Neural cell (in vitro differentiated cells): ENCODE measurements at regions not wholly inside any gene's neighbourhood (a gene's known extent, or its start where the extent isn't known, plus 50 kb on each side); places are given as distances from the start of the nearest gene placed in this dataset.

Experiments used
- H2AFZ ChIP-seq: fragments of 200-600, 300-800 bp; sonication (generic), shearing (Covaris generic); 2 replicates; pipeline ENCODE4 v1.6.0; 2014; ENCODE audit warnings: low read depth, mild to moderate bottlenecking, antibody characterized with exemption, low read length, moderate library complexity
- H3F3A ChIP-seq: fragments of 200-600 bp; shearing (Covaris generic); 2 replicates; pipeline ENCODE4 v1.6.1; 2016; ENCODE audit warnings: mild to moderate bottlenecking, moderate library complexity, mixed read lengths, antibody characterized with exemption, low read length; ENCODE audit not compliant: insufficient read depth, poor library complexity, severe bottlenecking
- H3K27ac ChIP-seq: fragments of 200-600, 300-800 bp; sonication (generic), shearing (Covaris generic); 2 replicates; pipeline ENCODE4 v1.5.1; 2014; ENCODE audit warnings: mild to moderate bottlenecking, low read length, moderate library complexity
- H3K27me3 ChIP-seq: fragments of 300-800, 200-600 bp; sonication (generic), shearing (Covaris generic); 2 replicates; pipeline ENCODE4 v1.6.0; 2014; ENCODE audit warnings: mild to moderate bottlenecking, low read depth, low read length, moderate library complexity; ENCODE audit not compliant: insufficient read depth
- H3K36me3 ChIP-seq: fragments of 300-800, 200-600 bp; sonication (generic), shearing (Covaris generic); 2 replicates; pipeline ENCODE4 v1.5.1; 2014; ENCODE audit warnings: mild to moderate bottlenecking, antibody characterized with exemption, low read length, moderate library complexity; ENCODE audit not compliant: insufficient read depth
- H3K4me2 ChIP-seq: fragments of 300-800, 200-600 bp; sonication (generic), shearing (Covaris generic); 2 replicates; pipeline ENCODE4 v1.6.0; 2014; ENCODE audit warnings: mild to moderate bottlenecking, low read length
- H3K4me3 ChIP-seq: fragments of 300-800, 200-600 bp; sonication (generic), shearing (Covaris generic); 2 replicates; pipeline ENCODE4 v1.5.1; 2014; ENCODE audit warnings: mild to moderate bottlenecking, low read length, moderate library complexity
- H3K79me2 ChIP-seq: fragments of 200-600 bp; shearing (Covaris generic); replicated peaks from 2 replicates; pipeline ENCODE4 v1.6.0; 2014; ENCODE audit warnings: mild to moderate bottlenecking, low read length, moderate library complexity; ENCODE audit not compliant: insufficient read depth
- H3K9ac ChIP-seq: fragments of 300-800, 200-600 bp; sonication (generic), shearing (Covaris generic); 2 replicates; pipeline ENCODE4 v1.6.1; 2016; ENCODE audit warnings: mild to moderate bottlenecking, low read length, mixed read lengths
- H3K9me2 ChIP-seq: fragments of 200-600 bp; shearing (Covaris generic); 2 replicates; pipeline ENCODE4 v1.6.1; 2016; ENCODE audit warnings: mild to moderate bottlenecking, low read length, mixed read lengths; ENCODE audit not compliant: insufficient read depth
- H3K9me3 ChIP-seq: fragments of 200-600, 300-800 bp; sonication (generic), shearing (Covaris generic); 2 replicates; pipeline ENCODE4 v1.6.1; 2016; ENCODE audit warnings: mild to moderate bottlenecking, mixed run types, low read length, moderate library complexity, mixed read lengths
- H4K20me1 ChIP-seq: fragments of 200-600 bp; shearing (Covaris generic); 2 replicates; pipeline ENCODE4 v1.6.1; 2016; ENCODE audit warnings: mild to moderate bottlenecking, mixed run types; ENCODE audit not compliant: insufficient read depth
- EP300 ChIP-seq: fragments of 450-650 bp; conservative IDR thresholded peaks from 2 replicates; pipeline ENCODE4 v1.6.1; 2014; ENCODE audit warnings: antibody characterized with exemption, mild to moderate bottlenecking, moderate library complexity; ENCODE audit not compliant: poor library complexity, severe bottlenecking
- EZH2 ChIP-seq: fragments of 200-600, 300-800 bp; shearing (Covaris generic), sonication (generic); IDR thresholded peaks from 2 replicates; pipeline ENCODE4 v1.6.1; 2014; ENCODE audit warnings: antibody characterized with exemption, low read length, borderline replicate concordance, mild to moderate bottlenecking; ENCODE audit not compliant: insufficient read depth, poor library complexity, severe bottlenecking
- MXI1 ChIP-seq: fragments of 450-650 bp; conservative IDR thresholded peaks from 2 replicates; pipeline ENCODE4 v1.6.1; 2014; ENCODE audit warnings: antibody characterized with exemption, mild to moderate bottlenecking; ENCODE audit not compliant: poor library complexity, severe bottlenecking
- POLR2AphosphoS5 ChIP-seq: IDR thresholded peaks from 2 replicates; pipeline ENCODE4 v1.6.1; 2012
- RAD21 ChIP-seq: fragments of 450-650 bp; conservative IDR thresholded peaks from 2 replicates; pipeline ENCODE4 v1.6.1; 2014; ENCODE audit warnings: antibody characterized with exemption, mild to moderate bottlenecking, moderate library complexity
- SMC3 ChIP-seq: fragments of 450-650 bp; conservative IDR thresholded peaks from 2 replicates; pipeline ENCODE4 v1.6.1; 2014; ENCODE audit warnings: antibody characterized with exemption, mild to moderate bottlenecking, moderate library complexity; ENCODE audit not compliant: poor library complexity
- TAF1 ChIP-seq: IDR thresholded peaks from 2 replicates; pipeline ENCODE4 v1.6.1; 2012; ENCODE audit warnings: low read depth
- TF ChIP-seq, protein P1 (sequence below): fragments of 450-650 bp; IDR thresholded peaks from 2 replicates; pipeline ENCODE4 v1.5.1; 2014; ENCODE audit warnings: antibody characterized with exemption, mild to moderate bottlenecking, moderate library complexity; ENCODE audit not compliant: poor library complexity, severe bottlenecking
- TF ChIP-seq, protein P2 (sequence below): IDR thresholded peaks from 2 replicates; pipeline ENCODE4 v1.6.1; 2012; ENCODE audit warnings: borderline replicate concordance

- H3K27ac ChIP-seq = no peak overlapping the region
- H3K9ac ChIP-seq = no peak overlapping the region
Observed at GRCh38 chr20:59491884-59492283, 112.5 kb upstream of the PHACTR3 start.

DNA sequence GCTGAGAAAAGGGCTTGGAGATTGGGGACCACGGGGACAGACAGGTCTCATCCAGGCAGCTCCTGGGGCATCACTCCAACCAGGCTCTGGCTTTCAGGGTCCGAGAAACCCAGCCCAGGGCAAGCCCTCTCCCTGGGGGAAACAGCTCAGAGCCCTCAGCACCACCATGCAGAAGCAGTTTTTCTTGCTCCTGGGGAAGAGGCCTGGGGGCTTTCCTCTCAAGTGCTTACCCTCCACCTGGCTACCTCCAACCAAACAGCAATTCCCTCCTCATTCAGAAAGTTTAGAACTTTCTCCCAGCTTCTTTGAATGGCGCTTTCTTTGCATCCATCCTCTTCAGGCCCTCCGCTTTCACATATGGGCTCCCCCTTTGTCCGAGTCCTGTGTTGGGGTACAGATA lies 110.4 kb upstream of the PHACTR3 start:
- Histone ChIP-seq H3K27ac (no peak overlapping the region), H3K36me3 (no peaks in the 10 kb centered on the region), H3K9ac (no peak overlapping the region), H3K9me2 (no peaks in the 10 kb centered on the region), H3K79me2 (no peaks in the 10 kb centered on the region), H3F3A (no peaks in the 10 kb centered on the region), H3K27me3 (no peaks in the 10 kb centered on the region), H3K9me3 (no peaks in the 10 kb centered on the region), H3K4me3 (no peak overlapping the region), H3K4me2 (no peak overlapping the region), H2AFZ (no peak overlapping the region), H4K20me1 (no peaks in the 10 kb centered on the region)
- TF ChIP-seq, protein P1, sequence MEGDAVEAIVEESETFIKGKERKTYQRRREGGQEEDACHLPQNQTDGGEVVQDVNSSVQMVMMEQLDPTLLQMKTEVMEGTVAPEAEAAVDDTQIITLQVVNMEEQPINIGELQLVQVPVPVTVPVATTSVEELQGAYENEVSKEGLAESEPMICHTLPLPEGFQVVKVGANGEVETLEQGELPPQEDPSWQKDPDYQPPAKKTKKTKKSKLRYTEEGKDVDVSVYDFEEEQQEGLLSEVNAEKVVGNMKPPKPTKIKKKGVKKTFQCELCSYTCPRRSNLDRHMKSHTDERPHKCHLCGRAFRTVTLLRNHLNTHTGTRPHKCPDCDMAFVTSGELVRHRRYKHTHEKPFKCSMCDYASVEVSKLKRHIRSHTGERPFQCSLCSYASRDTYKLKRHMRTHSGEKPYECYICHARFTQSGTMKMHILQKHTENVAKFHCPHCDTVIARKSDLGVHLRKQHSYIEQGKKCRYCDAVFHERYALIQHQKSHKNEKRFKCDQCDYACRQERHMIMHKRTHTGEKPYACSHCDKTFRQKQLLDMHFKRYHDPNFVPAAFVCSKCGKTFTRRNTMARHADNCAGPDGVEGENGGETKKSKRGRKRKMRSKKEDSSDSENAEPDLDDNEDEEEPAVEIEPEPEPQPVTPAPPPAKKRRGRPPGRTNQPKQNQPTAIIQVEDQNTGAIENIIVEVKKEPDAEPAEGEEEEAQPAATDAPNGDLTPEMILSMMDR = no peak
- TF ChIP-seq, protein P2, sequence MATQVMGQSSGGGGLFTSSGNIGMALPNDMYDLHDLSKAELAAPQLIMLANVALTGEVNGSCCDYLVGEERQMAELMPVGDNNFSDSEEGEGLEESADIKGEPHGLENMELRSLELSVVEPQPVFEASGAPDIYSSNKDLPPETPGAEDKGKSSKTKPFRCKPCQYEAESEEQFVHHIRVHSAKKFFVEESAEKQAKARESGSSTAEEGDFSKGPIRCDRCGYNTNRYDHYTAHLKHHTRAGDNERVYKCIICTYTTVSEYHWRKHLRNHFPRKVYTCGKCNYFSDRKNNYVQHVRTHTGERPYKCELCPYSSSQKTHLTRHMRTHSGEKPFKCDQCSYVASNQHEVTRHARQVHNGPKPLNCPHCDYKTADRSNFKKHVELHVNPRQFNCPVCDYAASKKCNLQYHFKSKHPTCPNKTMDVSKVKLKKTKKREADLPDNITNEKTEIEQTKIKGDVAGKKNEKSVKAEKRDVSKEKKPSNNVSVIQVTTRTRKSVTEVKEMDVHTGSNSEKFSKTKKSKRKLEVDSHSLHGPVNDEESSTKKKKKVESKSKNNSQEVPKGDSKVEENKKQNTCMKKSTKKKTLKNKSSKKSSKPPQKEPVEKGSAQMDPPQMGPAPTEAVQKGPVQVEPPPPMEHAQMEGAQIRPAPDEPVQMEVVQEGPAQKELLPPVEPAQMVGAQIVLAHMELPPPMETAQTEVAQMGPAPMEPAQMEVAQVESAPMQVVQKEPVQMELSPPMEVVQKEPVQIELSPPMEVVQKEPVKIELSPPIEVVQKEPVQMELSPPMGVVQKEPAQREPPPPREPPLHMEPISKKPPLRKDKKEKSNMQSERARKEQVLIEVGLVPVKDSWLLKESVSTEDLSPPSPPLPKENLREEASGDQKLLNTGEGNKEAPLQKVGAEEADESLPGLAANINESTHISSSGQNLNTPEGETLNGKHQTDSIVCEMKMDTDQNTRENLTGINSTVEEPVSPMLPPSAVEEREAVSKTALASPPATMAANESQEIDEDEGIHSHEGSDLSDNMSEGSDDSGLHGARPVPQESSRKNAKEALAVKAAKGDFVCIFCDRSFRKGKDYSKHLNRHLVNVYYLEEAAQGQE = no peak
- TF ChIP-seq MXI1 (no peak), EZH2 (no peak), SMC3 (no peak), EP300 (no peak), TAF1 (no peak), RAD21 (no peak), POLR2AphosphoS5 (no peak)

More at GRCh38 chr20:59491884-59492283, 112.5 kb upstream of the PHACTR3 start:
- H4K20me1 ChIP-seq = no peaks in the 10 kb centered on the region
- no peaks in the 10 kb centered on the region for H3K9me2 ChIP-seq
- no peaks in the 10 kb centered on the region for H3K79me2 ChIP-seq
- H3K4me3 ChIP-seq = no peak overlapping the region
- H2AFZ ChIP-seq = no peak overlapping the region
- no peak for TF ChIP-seq POLR2AphosphoS5
- TF ChIP-seq SMC3 = no peak
- TF ChIP-seq, protein P2 = no peak
- no peak for TF ChIP-seq TAF1
- no peak for TF ChIP-seq EZH2
- TF ChIP-seq EP300 = no peak
- TF ChIP-seq RAD21 = no peak
- no peak for TF ChIP-seq MXI1
- TF ChIP-seq, protein P1 = no peak
- no peak overlapping the region for H3K4me2 ChIP-seq
- H3K9me3 ChIP-seq = no peaks in the 10 kb centered on the region
- H3K27me3 ChIP-seq = no peaks in the 10 kb centered on the region
- no peaks in the 10 kb centered on the region for H3F3A ChIP-seq
- H3K36me3 ChIP-seq = no peaks in the 10 kb centered on the region
